ENCODE measurements at regions not wholly inside any gene's neighbourhood (a gene's known extent, or its start where the extent isn't known, plus 50 kb on each side); places are given as distances from the start of the nearest gene placed in this dataset.

DNA sequence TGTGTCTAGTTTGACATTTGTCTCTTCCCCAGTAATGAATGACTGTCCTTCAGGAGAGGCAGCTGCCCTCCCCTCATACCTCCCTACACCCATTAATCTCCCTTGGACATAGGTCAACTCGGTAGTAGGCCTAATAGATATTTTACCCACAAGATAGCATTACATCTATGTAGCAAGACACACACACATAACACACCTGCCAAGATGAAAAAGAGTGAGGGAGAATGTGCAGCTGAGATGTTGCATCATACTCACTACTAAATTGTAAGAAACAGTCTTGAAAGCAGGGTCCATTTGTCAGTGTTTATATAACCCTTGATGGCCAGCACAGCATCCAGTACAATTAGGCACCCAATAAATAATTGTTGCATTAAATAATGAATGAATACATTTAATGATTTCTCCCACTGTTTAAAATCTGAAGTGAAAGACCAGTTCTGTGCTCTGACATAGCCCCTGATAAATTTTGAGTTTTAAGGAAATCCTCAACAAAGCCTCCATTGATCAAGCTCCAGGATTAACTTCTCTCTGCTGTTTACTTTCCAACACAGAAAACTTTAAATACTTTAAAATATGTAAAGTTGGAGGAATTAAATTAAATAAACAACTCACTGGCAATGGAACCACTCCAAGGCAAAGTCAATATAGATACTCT, 440.8 kb upstream of the RASGEF1B start:
- H3K27me3 ChIP-seq (ENCODE audit: control insufficient read depth, insufficient read depth, low read length) = no peaks in the 10 kb centered on the region
- H3K4me3 ChIP-seq (ENCODE audit: low read depth, low read length) = no peak overlapping the region
- ChIA-PET CTCF (no interaction called here), POLR2A (no interaction called here)
- TF ChIP-seq, protein P1, sequence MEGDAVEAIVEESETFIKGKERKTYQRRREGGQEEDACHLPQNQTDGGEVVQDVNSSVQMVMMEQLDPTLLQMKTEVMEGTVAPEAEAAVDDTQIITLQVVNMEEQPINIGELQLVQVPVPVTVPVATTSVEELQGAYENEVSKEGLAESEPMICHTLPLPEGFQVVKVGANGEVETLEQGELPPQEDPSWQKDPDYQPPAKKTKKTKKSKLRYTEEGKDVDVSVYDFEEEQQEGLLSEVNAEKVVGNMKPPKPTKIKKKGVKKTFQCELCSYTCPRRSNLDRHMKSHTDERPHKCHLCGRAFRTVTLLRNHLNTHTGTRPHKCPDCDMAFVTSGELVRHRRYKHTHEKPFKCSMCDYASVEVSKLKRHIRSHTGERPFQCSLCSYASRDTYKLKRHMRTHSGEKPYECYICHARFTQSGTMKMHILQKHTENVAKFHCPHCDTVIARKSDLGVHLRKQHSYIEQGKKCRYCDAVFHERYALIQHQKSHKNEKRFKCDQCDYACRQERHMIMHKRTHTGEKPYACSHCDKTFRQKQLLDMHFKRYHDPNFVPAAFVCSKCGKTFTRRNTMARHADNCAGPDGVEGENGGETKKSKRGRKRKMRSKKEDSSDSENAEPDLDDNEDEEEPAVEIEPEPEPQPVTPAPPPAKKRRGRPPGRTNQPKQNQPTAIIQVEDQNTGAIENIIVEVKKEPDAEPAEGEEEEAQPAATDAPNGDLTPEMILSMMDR (IDR thresholded peaks at IDR 0.05; ENCODE audit: insufficient read depth, low read depth, low read length) = no peak
- no peaks in the 10 kb centered on the region for H3K36me3 ChIP-seq (ENCODE audit: control insufficient read depth, insufficient read depth, low read length)
- no peak for DNase-seq (ENCODE audit: low read depth)

DNA sequence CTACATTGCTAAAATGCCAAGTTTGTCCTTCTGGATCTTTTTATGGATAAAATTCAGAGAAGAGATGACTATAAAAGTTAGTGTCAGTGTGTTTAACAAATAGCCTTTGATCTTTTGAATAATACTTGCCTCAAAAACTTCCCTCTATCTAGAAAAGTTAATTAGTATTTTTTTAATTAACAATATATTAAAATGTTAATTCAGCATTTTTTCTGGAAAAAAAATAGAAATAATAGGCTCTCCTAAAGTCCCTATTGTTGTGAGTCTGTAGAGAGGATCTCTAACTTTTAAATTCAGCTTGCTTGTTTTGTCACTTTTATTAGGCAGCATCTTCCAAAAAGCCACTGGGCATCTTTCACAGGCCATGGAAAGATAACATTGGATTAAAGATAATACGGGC, 435.2 kb upstream of the RASGEF1B start:
- DNase-seq (ENCODE audit: low read depth) = no peak
- CTCF ChIA-PET = interaction anchor here (1.5 kb wide), 1 partner anchor 12 kb away, joined by 3 read pairs; no protein-coding TSS in a partner anchor
- H3K27me3 ChIP-seq (ENCODE audit: control insufficient read depth, insufficient read depth, low read length) = no peaks in the 10 kb centered on the region
- no peaks in the 10 kb centered on the region for H3K36me3 ChIP-seq (ENCODE audit: control insufficient read depth, insufficient read depth, low read length)
- H3K4me3 ChIP-seq (ENCODE audit: low read depth, low read length) = no peak overlapping the region
- TF ChIP-seq, protein P1 (IDR thresholded peaks at IDR 0.05; ENCODE audit: insufficient read depth, low read depth, low read length) = no peak
- POLR2A ChIA-PET = no interaction called here

DNA sequence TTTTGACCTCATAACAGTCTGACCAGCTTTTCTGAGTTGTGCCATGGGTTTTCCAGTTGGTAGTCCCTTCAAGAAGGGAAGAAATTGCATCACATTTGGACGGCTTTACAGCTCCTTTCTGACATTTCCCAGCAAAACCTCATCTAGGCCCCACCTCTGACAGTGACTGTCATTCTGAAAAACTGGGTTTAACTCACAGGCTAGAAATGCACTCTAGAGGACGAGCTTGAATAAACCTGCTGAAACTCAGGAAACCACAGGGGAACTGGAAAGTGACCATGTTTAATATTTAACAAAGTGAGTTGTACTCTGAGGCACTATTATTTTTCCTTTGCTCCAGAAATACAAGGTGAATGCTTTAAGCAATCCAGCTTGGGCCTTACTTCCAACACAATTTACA, 434.3 kb upstream of the RASGEF1B start:
- CTCF ChIA-PET = interaction anchor here (1.2 kb wide), 1 partner anchor 11 kb away, joined by 3 read pairs; no protein-coding TSS in a partner anchor

DNA sequence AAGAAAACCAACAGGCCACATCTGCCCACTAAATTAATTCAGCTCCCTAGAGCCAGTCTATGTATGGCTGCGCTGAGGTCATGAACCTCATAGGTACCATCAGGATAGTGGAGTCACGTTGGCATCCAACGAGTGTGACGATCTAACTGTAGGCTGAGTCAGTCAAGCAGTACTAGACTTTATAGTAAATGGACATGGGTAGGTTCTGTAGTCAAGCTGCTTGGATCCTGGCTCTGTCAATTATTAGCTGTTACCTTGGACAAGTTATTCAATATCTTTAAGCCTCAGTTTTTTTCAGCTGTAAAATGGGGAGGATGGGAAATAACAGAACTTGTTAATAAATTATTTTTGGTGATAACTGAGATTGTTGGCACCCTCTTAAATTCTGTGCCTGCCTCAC, 432.4 kb upstream of the RASGEF1B start:
- CTCF ChIA-PET = interaction anchor here (0.6 kb wide), 1 partner anchor 34 kb away, joined by 4 read pairs; no protein-coding TSS in a partner anchor
- no peak for DNase-seq (ENCODE audit: low read depth)
- H3K4me3 ChIP-seq (ENCODE audit: low read depth, low read length) = no peak overlapping the region
- no peaks in the 10 kb centered on the region for H3K36me3 ChIP-seq (ENCODE audit: control insufficient read depth, insufficient read depth, low read length)
- TF ChIP-seq, protein P1 (IDR thresholded peaks at IDR 0.05; ENCODE audit: insufficient read depth, low read depth, low read length) = no peak
- no peaks in the 10 kb centered on the region for H3K27me3 ChIP-seq (ENCODE audit: control insufficient read depth, insufficient read depth, low read length)
- POLR2A ChIA-PET = no interaction called here

More for the DNA sequence above, 434.3 kb upstream of the RASGEF1B start:
- no peak overlapping the region for H3K4me3 ChIP-seq (ENCODE audit: low read depth, low read length)
- no peak for DNase-seq (ENCODE audit: low read depth)
- H3K36me3 ChIP-seq (ENCODE audit: control insufficient read depth, insufficient read depth, low read length) = no peaks in the 10 kb centered on the region
- POLR2A ChIA-PET = no interaction called here
- TF ChIP-seq, protein P1 (IDR thresholded peaks at IDR 0.05; ENCODE audit: insufficient read depth, low read depth, low read length) = no peak
- H3K27me3 ChIP-seq (ENCODE audit: control insufficient read depth, insufficient read depth, low read length) = no peaks in the 10 kb centered on the region

DNA sequence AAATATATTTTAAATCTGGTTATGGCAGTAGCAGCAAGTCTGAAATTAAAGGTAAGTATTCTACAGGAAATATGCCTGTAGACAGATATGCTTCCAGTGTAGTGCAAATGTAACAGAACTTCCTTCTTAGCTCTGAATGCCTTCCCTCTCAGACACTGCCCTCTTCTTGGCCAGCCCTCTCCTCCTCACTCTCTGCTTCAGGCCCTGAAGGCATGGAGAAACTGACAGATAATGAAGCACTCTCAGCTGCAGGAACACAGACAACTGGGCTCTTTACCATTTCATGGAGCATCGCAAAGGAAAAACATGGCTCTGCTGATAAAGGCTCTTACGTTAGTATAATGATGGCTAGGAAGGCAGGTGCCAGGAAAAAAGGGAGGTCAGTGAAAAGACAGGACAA, 431.5 kb upstream of the RASGEF1B start:
- TF ChIP-seq, protein P1 (IDR thresholded peaks at IDR 0.05; ENCODE audit: insufficient read depth, low read depth, low read length) = no peak
- Histone ChIP-seq H3K36me3 (ENCODE audit: control insufficient read depth, insufficient read depth, low read length) (no peaks in the 10 kb centered on the region), H3K27me3 (ENCODE audit: control insufficient read depth, insufficient read depth, low read length) (no peaks in the 10 kb centered on the region), H3K4me3 (ENCODE audit: low read depth, low read length) (no peak overlapping the region)
- ChIA-PET CTCF (no interaction called here), POLR2A (no interaction called here)
- DNase-seq (ENCODE audit: low read depth) = no peak

Data from BJ (cell line).